SK-N-SH (cell line): ENCODE measurements at regions not wholly inside any gene's neighbourhood (a gene's known extent, or its start where the extent isn't known, plus 50 kb on each side); places are given as distances from the start of the nearest gene placed in this dataset.

ENCODE experiments used
- EP300 ChIP-seq, 2 experiments: IDR thresholded peaks; 2 replicates each; pipeline versions ENCODE4 v1.4.0 to v1.6.1; 2012; ENCODE audit warnings: borderline replicate concordance in 1 of 2, low read depth in 1 of 2, low read length in 1 of 2
- EZH2phosphoT487 ChIP-seq: fragments of 200-600 bp; sonication (generic); IDR thresholded peaks from 2 replicates; pipeline ENCODE4 v1.6.1; 2017; ENCODE audit warnings: low read depth, mixed run types, mild to moderate bottlenecking, antibody characterized with exemption, moderate library complexity, borderline replicate concordance
- FOXJ3 ChIP-seq: sonication (generic); formaldehyde crosslinking; IDR thresholded peaks from 2 replicates; pipeline ENCODE4 v1.5.1; 2020; ENCODE audit warnings: mild to moderate bottlenecking, missing genetic modification reagents
- GATA2 ChIP-seq: sonication (generic); formaldehyde crosslinking; IDR thresholded peaks from 2 replicates; pipeline ENCODE4 v1.5.0; 2020; ENCODE audit warnings: mild to moderate bottlenecking, missing genetic modification reagents
- MAX ChIP-seq: IDR thresholded peaks from 2 replicates; pipeline ENCODE4 v1.4.0; 2012; ENCODE audit warnings: low read depth
- RAD21 ChIP-seq: IDR thresholded peaks from 2 replicates; pipeline ENCODE4 v1.6.1; 2012; ENCODE audit warnings: mild to moderate bottlenecking, low read length
- REST ChIP-seq: IDR thresholded peaks from 2 replicates; pipeline ENCODE4 v1.6.1; 2012; ENCODE audit warnings: mild to moderate bottlenecking, low read depth, low read length, moderate library complexity
- RFX5 ChIP-seq: IDR thresholded peaks from 2 replicates; pipeline ENCODE4 v1.6.1; 2012; ENCODE audit warnings: mild to moderate bottlenecking, improper control_type of control experiment, low read length
- SIN3A ChIP-seq: IDR thresholded peaks from 2 replicates; pipeline ENCODE4 v1.6.1; 2012; ENCODE audit warnings: low read depth, mild to moderate bottlenecking, low read length, moderate library complexity, borderline replicate concordance
- TCF12 ChIP-seq: IDR thresholded peaks from 2 replicates; pipeline ENCODE4 v1.4.0; 2012
- TEAD4 ChIP-seq: IDR thresholded peaks from 2 replicates; pipeline ENCODE4 v1.4.0; 2012; ENCODE audit warnings: mild to moderate bottlenecking, borderline replicate concordance; ENCODE audit not compliant: insufficient read depth
- TF ChIP-seq, protein P1 (sequence below): fragments of 150-350 bp; IDR thresholded peaks from 2 replicates; pipeline ENCODE4 v1.6.1; 2016; ENCODE audit warnings: mild to moderate bottlenecking, low read depth, low read length
- TF ChIP-seq, protein P2 (sequence below): fragments of 200-600 bp; sonication (generic); IDR thresholded peaks from 2 replicates; pipeline ENCODE4 v1.6.1; 2017; ENCODE audit warnings: antibody characterized with exemption, mild to moderate bottlenecking, moderate library complexity
- TF ChIP-seq, protein P3 (sequence below): IDR thresholded peaks from 2 replicates; pipeline ENCODE4 v1.4.0; 2012; ENCODE audit warnings: low read depth, borderline replicate concordance

DNA sequence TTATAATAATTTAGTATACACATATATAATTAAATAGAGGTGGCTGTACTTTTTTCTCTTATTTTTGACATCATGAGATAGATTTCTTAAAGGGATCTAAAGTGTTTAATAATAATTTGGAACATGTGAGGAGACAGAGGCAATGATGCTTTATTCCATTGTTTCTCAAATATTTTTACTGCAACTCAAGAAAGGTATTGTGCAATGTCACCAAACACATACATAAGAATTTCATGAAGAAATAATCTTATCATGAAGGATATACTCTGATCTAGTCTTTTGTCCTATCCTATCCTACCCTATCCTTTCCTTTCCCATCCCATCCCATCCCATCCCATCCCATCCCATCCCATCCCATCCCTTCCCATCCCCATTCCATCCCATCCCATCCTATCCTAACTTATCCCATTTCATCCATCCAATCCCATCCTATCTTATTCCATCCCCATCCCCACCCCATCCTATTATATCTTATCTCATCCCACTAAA is 232.1 kb upstream of the SMIM21 start:
- TF ChIP-seq RFX5 (no peak), REST (no peak), RAD21 (no peak), SIN3A (no peak), EP300 (IDR thresholded peaks at IDR 0.05; ENCODE audit: borderline replicate concordance in 1 of 2, low read depth in 1 of 2, low read length in 1 of 2) (no peak), MAX (no peak), GATA2 (CRISPR knock-in tag) (no peak), EZH2phosphoT487 (no peak), FOXJ3 (CRISPR knock-in tag) (no peak), TCF12 (no peak), TEAD4 (no peak)
- TF ChIP-seq, protein P1, sequence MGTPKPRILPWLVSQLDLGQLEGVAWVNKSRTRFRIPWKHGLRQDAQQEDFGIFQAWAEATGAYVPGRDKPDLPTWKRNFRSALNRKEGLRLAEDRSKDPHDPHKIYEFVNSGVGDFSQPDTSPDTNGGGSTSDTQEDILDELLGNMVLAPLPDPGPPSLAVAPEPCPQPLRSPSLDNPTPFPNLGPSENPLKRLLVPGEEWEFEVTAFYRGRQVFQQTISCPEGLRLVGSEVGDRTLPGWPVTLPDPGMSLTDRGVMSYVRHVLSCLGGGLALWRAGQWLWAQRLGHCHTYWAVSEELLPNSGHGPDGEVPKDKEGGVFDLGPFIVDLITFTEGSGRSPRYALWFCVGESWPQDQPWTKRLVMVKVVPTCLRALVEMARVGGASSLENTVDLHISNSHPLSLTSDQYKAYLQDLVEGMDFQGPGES = no peak
- TF ChIP-seq, protein P2, sequence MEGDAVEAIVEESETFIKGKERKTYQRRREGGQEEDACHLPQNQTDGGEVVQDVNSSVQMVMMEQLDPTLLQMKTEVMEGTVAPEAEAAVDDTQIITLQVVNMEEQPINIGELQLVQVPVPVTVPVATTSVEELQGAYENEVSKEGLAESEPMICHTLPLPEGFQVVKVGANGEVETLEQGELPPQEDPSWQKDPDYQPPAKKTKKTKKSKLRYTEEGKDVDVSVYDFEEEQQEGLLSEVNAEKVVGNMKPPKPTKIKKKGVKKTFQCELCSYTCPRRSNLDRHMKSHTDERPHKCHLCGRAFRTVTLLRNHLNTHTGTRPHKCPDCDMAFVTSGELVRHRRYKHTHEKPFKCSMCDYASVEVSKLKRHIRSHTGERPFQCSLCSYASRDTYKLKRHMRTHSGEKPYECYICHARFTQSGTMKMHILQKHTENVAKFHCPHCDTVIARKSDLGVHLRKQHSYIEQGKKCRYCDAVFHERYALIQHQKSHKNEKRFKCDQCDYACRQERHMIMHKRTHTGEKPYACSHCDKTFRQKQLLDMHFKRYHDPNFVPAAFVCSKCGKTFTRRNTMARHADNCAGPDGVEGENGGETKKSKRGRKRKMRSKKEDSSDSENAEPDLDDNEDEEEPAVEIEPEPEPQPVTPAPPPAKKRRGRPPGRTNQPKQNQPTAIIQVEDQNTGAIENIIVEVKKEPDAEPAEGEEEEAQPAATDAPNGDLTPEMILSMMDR = no peak
- TF ChIP-seq, protein P3, sequence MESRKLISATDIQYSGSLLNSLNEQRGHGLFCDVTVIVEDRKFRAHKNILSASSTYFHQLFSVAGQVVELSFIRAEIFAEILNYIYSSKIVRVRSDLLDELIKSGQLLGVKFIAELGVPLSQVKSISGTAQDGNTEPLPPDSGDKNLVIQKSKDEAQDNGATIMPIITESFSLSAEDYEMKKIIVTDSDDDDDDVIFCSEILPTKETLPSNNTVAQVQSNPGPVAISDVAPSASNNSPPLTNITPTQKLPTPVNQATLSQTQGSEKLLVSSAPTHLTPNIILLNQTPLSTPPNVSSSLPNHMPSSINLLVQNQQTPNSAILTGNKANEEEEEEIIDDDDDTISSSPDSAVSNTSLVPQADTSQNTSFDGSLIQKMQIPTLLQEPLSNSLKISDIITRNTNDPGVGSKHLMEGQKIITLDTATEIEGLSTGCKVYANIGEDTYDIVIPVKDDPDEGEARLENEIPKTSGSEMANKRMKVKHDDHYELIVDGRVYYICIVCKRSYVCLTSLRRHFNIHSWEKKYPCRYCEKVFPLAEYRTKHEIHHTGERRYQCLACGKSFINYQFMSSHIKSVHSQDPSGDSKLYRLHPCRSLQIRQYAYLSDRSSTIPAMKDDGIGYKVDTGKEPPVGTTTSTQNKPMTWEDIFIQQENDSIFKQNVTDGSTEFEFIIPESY = no peak
